GM23338 (cell line): ENCODE measurements at regions not wholly inside any gene's neighbourhood (a gene's known extent, or its start where the extent isn't known, plus 50 kb on each side); places are given as distances from the start of the nearest gene placed in this dataset.

Experiments
- CTCF ChIP-seq, 2 experiments: fragments of 200-600 bp in 1 of 2; sonication (generic) in 1 of 2; conservative IDR thresholded peaks; 2 replicates each; pipeline versions ENCODE4 v1.5.1 to v1.6.1; 2016 to 2017; ENCODE audit warnings: antibody characterized with exemption in 2 of 2, low read depth in 2 of 2, mild to moderate bottlenecking in 2 of 2, moderate library complexity in 1 of 2
- EZH2 ChIP-seq: fragments of 200-600 bp; sonication (generic); IDR thresholded peaks from one replicate; pipeline ENCODE4 v1.8.0; 2017; ENCODE audit warnings: antibody characterized with exemption, mild to moderate bottlenecking, low read depth; ENCODE audit not compliant: unreplicated experiment
- EZH2phosphoT487 ChIP-seq: fragments of 200-600 bp; sonication (generic); IDR thresholded peaks from one replicate; pipeline ENCODE4 v1.8.1; 2018; ENCODE audit warnings: antibody characterized with exemption; ENCODE audit not compliant: unreplicated experiment
- JUNB ChIP-seq: IDR thresholded peaks from one replicate; pipeline ENCODE4 v1.6.1; 2016; ENCODE audit warnings: antibody characterized with exemption; ENCODE audit not compliant: unreplicated experiment
- POLR2AphosphoS5 ChIP-seq: IDR thresholded peaks from 2 replicates; pipeline ENCODE4 v1.6.1; 2016; ENCODE audit warnings: antibody characterized with exemption, low read depth
- TF ChIP-seq, protein P1 (sequence below): IDR thresholded peaks from one replicate; pipeline ENCODE4 v1.6.1; 2018; ENCODE audit warnings: antibody characterized with exemption; ENCODE audit not compliant: unreplicated experiment

- no peak for TF ChIP-seq EZH2phosphoT487
- no peak for TF ChIP-seq CTCF (conservative IDR thresholded peaks at IDR 0.05; ENCODE audit: low read depth in 2 of 2)
- no peak for TF ChIP-seq POLR2AphosphoS5
- TF ChIP-seq EZH2, result no peak
- no peak for TF ChIP-seq JUNB
- TF ChIP-seq, protein P1, sequence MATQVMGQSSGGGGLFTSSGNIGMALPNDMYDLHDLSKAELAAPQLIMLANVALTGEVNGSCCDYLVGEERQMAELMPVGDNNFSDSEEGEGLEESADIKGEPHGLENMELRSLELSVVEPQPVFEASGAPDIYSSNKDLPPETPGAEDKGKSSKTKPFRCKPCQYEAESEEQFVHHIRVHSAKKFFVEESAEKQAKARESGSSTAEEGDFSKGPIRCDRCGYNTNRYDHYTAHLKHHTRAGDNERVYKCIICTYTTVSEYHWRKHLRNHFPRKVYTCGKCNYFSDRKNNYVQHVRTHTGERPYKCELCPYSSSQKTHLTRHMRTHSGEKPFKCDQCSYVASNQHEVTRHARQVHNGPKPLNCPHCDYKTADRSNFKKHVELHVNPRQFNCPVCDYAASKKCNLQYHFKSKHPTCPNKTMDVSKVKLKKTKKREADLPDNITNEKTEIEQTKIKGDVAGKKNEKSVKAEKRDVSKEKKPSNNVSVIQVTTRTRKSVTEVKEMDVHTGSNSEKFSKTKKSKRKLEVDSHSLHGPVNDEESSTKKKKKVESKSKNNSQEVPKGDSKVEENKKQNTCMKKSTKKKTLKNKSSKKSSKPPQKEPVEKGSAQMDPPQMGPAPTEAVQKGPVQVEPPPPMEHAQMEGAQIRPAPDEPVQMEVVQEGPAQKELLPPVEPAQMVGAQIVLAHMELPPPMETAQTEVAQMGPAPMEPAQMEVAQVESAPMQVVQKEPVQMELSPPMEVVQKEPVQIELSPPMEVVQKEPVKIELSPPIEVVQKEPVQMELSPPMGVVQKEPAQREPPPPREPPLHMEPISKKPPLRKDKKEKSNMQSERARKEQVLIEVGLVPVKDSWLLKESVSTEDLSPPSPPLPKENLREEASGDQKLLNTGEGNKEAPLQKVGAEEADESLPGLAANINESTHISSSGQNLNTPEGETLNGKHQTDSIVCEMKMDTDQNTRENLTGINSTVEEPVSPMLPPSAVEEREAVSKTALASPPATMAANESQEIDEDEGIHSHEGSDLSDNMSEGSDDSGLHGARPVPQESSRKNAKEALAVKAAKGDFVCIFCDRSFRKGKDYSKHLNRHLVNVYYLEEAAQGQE, result no peak
Measured at GRCh38 chr11:106399624-106400023, 322.2 kb downstream of the AASDHPPT start.
